Stimulated activated naive CD8-positive, alpha-beta T cell treated with anti-CD3 and anti-CD28 coated beads, Interleukin-15, Interleukin-2, amounts not matched to agents 100 ng/mL and 50 ng/mL, for 24 hours (primary cell): ENCODE measurements at regions not wholly inside any gene's neighbourhood (a gene's known extent, or its start where the extent isn't known, plus 50 kb on each side); places are given as distances from the start of the nearest gene placed in this dataset.

Experiments
- H3K27ac Mint-ChIP-seq: one replicate; pipeline ENCODE4 v1.8.0; 2021; ENCODE audit warnings: mild to moderate bottlenecking, mixed read lengths
- H3K27me3 Mint-ChIP-seq: one replicate; pipeline ENCODE4 v1.8.0; 2021; ENCODE audit warnings: mixed read lengths
- H3K36me3 Mint-ChIP-seq: one replicate; pipeline ENCODE4 v1.8.0; 2021; ENCODE audit warnings: low read depth, mixed read lengths
- H3K4me1 Mint-ChIP-seq: one replicate; pipeline ENCODE4 v1.8.0; 2021; ENCODE audit warnings: low read depth, mixed read lengths
- H3K4me3 Mint-ChIP-seq: one replicate; pipeline ENCODE4 v1.8.0; 2021; ENCODE audit warnings: mild to moderate bottlenecking, mixed read lengths
- H3K9me3 Mint-ChIP-seq: one replicate; pipeline ENCODE4 v1.8.0; 2021; ENCODE audit warnings: mixed read lengths

GRCh38 chr7:25619381-25619780, 391.1 kb upstream of the NPVF start:
- H3K4me1 Mint-ChIP-seq: peaks cover 39% of the 10 kb centered on the region
- no peaks in the 10 kb centered on the region for H3K36me3 Mint-ChIP-seq
- H3K27ac Mint-ChIP-seq: no peak overlapping the region
- no peaks in the 10 kb centered on the region for H3K9me3 Mint-ChIP-seq
- H3K27me3 Mint-ChIP-seq: no peaks in the 10 kb centered on the region
- no peak overlapping the region for H3K4me3 Mint-ChIP-seq

- H3K4me1 Mint-ChIP-seq: peaks cover 38% of the 10 kb centered on the region
- H3K27ac Mint-ChIP-seq: peak overlapping the region; percentile 53
- peak overlapping the region; percentile 38 for H3K4me3 Mint-ChIP-seq
- H3K27me3 Mint-ChIP-seq: no peaks in the 10 kb centered on the region
- H3K9me3 Mint-ChIP-seq: no peaks in the 10 kb centered on the region
- H3K36me3 Mint-ChIP-seq: no peaks in the 10 kb centered on the region
Observed at GRCh38 chr7:25619963-25620799, 391.9 kb upstream of the NPVF start.

- no peaks in the 10 kb centered on the region for H3K9me3 Mint-ChIP-seq
- no peak overlapping the region for H3K4me3 Mint-ChIP-seq
- H3K4me1 Mint-ChIP-seq: peaks cover 25% of the 10 kb centered on the region
- no peaks in the 10 kb centered on the region for H3K27me3 Mint-ChIP-seq
- H3K27ac Mint-ChIP-seq: no peak overlapping the region
- no peaks in the 10 kb centered on the region for H3K36me3 Mint-ChIP-seq
Observed at GRCh38 chr7:25621993-25622392, 393.7 kb upstream of the NPVF start.

- Mint-ChIP-seq H3K9me3 (no peaks in the 10 kb centered on the region), H3K36me3 (no peaks in the 10 kb centered on the region), H3K27me3 (no peaks in the 10 kb centered on the region), H3K4me3 (no peak overlapping the region), H3K4me1 (peaks cover 25% of the 10 kb centered on the region), H3K27ac (no peak overlapping the region)
Observed at GRCh38 chr7:25622695-25623094, 394.4 kb upstream of the NPVF start.

GRCh38 chr7:25624051-25624450, 395.8 kb upstream of the NPVF start:
- H3K36me3 Mint-ChIP-seq: no peaks in the 10 kb centered on the region
- no peaks in the 10 kb centered on the region for H3K9me3 Mint-ChIP-seq
- H3K4me3 Mint-ChIP-seq: no peak overlapping the region
- H3K4me1 Mint-ChIP-seq: peaks cover 25% of the 10 kb centered on the region
- H3K27me3 Mint-ChIP-seq: no peaks in the 10 kb centered on the region
- no peak overlapping the region for H3K27ac Mint-ChIP-seq

GRCh38 chr7:25624833-25625232, 396.5 kb upstream of the NPVF start:
- Mint-ChIP-seq H3K4me1 (peaks cover 19% of the 10 kb centered on the region), H3K36me3 (no peaks in the 10 kb centered on the region), H3K9me3 (no peaks in the 10 kb centered on the region), H3K4me3 (no peak overlapping the region), H3K27ac (no peak overlapping the region), H3K27me3 (no peaks in the 10 kb centered on the region)

GRCh38 chr7:25625306-25625992, 397.2 kb upstream of the NPVF start:
- H3K27me3 Mint-ChIP-seq: no peaks in the 10 kb centered on the region
- peak overlapping the region; percentile 23 for H3K4me3 Mint-ChIP-seq
- no peaks in the 10 kb centered on the region for H3K36me3 Mint-ChIP-seq
- H3K27ac Mint-ChIP-seq: no peak overlapping the region
- H3K4me1 Mint-ChIP-seq: peaks cover 13% of the 10 kb centered on the region
- H3K9me3 Mint-ChIP-seq: no peaks in the 10 kb centered on the region

GRCh38 chr7:25626451-25627131, 398.3 kb upstream of the NPVF start:
- Mint-ChIP-seq H3K36me3 (no peaks in the 10 kb centered on the region), H3K4me3 (no peak overlapping the region), H3K4me1 (peaks cover 6% of the 10 kb centered on the region), H3K27me3 (no peaks in the 10 kb centered on the region), H3K27ac (no peak overlapping the region), H3K9me3 (no peaks in the 10 kb centered on the region)

GRCh38 chr7:25628446-25628845, 400.2 kb upstream of the NPVF start:
- Mint-ChIP-seq H3K4me3 (no peak overlapping the region), H3K9me3 (no peaks in the 10 kb centered on the region), H3K36me3 (no peaks in the 10 kb centered on the region), H3K4me1 (peaks cover 6% of the 10 kb centered on the region), H3K27me3 (no peaks in the 10 kb centered on the region), H3K27ac (no peak overlapping the region)

- Mint-ChIP-seq H3K27me3 (no peaks in the 10 kb centered on the region), H3K4me3 (no peak overlapping the region), H3K27ac (no peak overlapping the region), H3K36me3 (no peaks in the 10 kb centered on the region), H3K4me1 (no peaks in the 10 kb centered on the region), H3K9me3 (no peaks in the 10 kb centered on the region)
Observed at GRCh38 chr7:25632616-25633015, 404.3 kb upstream of the NPVF start.

GRCh38 chr7:25633426-25634036, 405.2 kb upstream of the NPVF start:
- Mint-ChIP-seq H3K36me3 (no peaks in the 10 kb centered on the region), H3K27ac (no peak overlapping the region), H3K27me3 (no peaks in the 10 kb centered on the region), H3K4me1 (no peaks in the 10 kb centered on the region), H3K4me3 (no peak overlapping the region), H3K9me3 (no peaks in the 10 kb centered on the region)

- Mint-ChIP-seq H3K36me3 (no peaks in the 10 kb centered on the region), H3K27ac (no peak overlapping the region), H3K27me3 (no peaks in the 10 kb centered on the region), H3K4me1 (no peaks in the 10 kb centered on the region), H3K9me3 (no peaks in the 10 kb centered on the region), H3K4me3 (no peak overlapping the region)
Observed at GRCh38 chr7:25636168-25636567, 407.9 kb upstream of the NPVF start.

GRCh38 chr7:25636871-25637283, 408.6 kb upstream of the NPVF start:
- Mint-ChIP-seq H3K4me3 (no peak overlapping the region), H3K36me3 (no peaks in the 10 kb centered on the region), H3K4me1 (no peaks in the 10 kb centered on the region), H3K27ac (no peak overlapping the region), H3K27me3 (no peaks in the 10 kb centered on the region), H3K9me3 (no peaks in the 10 kb centered on the region)

GRCh38 chr7:25638068-25638467, 409.8 kb upstream of the NPVF start:
- no peaks in the 10 kb centered on the region for H3K4me1 Mint-ChIP-seq

More at GRCh38 chr7:25638068-25638467, 409.8 kb upstream of the NPVF start:
- Mint-ChIP-seq H3K27me3 (no peaks in the 10 kb centered on the region), H3K27ac (no peak overlapping the region), H3K36me3 (no peaks in the 10 kb centered on the region), H3K4me3 (no peak overlapping the region), H3K9me3 (no peaks in the 10 kb centered on the region)
